Esophagus squamous epithelium (tissue), 5 donors: ENCODE measurements at regions not wholly inside any gene's neighbourhood (a gene's known extent, or its start where the extent isn't known, plus 50 kb on each side); places are given as distances from the start of the nearest gene placed in this dataset.

ENCODE experiments used
- DNase-seq: peaks from one replicate; lab custom pipeline; 2025; lab: John Stamatoyannopoulos, UW
- H3K27ac ChIP-seq, 4 donors: fragments of 200-600 bp; sonication (generic); one replicate each; pipeline ENCODE4 v1.5.1; 2016 to 2019; ENCODE audit warnings: mild to moderate bottlenecking in 1 of 4
- H3K27me3 ChIP-seq, 4 donors: fragments of 200-600 bp; sonication (generic); 1 replicate in 3 of 4; 2 replicates in 1 of 4; pipeline versions ENCODE4 v1.5.1 to v1.6.0; 2017 to 2021; ENCODE audit warnings: antibody characterized with exemption in 1 of 4
- H3K36me3 ChIP-seq, 3 donors: fragments of 200-600 bp; sonication (generic); one replicate each; pipeline ENCODE4 v1.5.1; 2016 to 2019
- H3K4me1 ChIP-seq, 3 donors: fragments of 200-600 bp; sonication (generic); one replicate each; pipeline ENCODE4 v1.5.1; 2017 to 2019
- H3K4me3 ChIP-seq, 4 donors: fragments of 200-600 bp; sonication (generic); 1 replicate in 3 of 4; 2 replicates in 1 of 4; pipeline ENCODE4 v1.5.1; 2016 to 2019; ENCODE audit warnings: mild to moderate bottlenecking in 2 of 4, moderate library complexity in 1 of 4
- H3K9me3 ChIP-seq, 3 donors: fragments of 200-600 bp; sonication (generic); one replicate each; pipeline ENCODE4 v1.5.1; 2016 to 2019
- POLR2A ChIP-seq, 4 donors: fragments of 450-650 bp; IDR thresholded peaks; one replicate each; pipeline ENCODE4 v1.6.1; 2017; ENCODE audit warnings: antibody characterized with exemption in 4 of 4, mild to moderate bottlenecking in 4 of 4, moderate library complexity in 3 of 4
- WGBS, 2 donors: methylation state at CpG; one replicate each; pipeline ENCODE4 v1.1.5; 2018; 5-methylcytosine and 5-hydroxymethylcytosine counted together
- intact Hi-C: fragments of 100-400 bp; cut with DNase I; formaldehyde crosslinking; loops from one replicate; pipeline ENCODE4 v1.15.0; 2022
- TF ChIP-seq, protein P1 (sequence below), 6 experiments: fragments of 450-650 bp in 4 of 6; fragments of 200-600 bp in 2 of 6; sonication (generic) in 2 of 6; IDR thresholded peaks; one replicate each; pipeline ENCODE4 v1.5.1; 2016 to 2019; ENCODE audit warnings: antibody characterized with exemption in 6 of 6, mild to moderate bottlenecking in 4 of 6, moderate library complexity in 4 of 6
- donor health status: DM: yes; HTN: yes; CAD: no.

GRCh38 chr6:21413428-21413827, 180.1 kb upstream of the SOX4 start:
- 60 to 90% methylated on average over 1 of the region's 1 CpG for WGBS, 2 donors
- no peak overlapping the region for H3K27ac ChIP-seq
- H3K4me3 ChIP-seq = no peak overlapping the region
- H3K36me3 ChIP-seq = no peaks in the 10 kb centered on the region
- no peak for DNase-seq
- TF ChIP-seq, protein P1, sequence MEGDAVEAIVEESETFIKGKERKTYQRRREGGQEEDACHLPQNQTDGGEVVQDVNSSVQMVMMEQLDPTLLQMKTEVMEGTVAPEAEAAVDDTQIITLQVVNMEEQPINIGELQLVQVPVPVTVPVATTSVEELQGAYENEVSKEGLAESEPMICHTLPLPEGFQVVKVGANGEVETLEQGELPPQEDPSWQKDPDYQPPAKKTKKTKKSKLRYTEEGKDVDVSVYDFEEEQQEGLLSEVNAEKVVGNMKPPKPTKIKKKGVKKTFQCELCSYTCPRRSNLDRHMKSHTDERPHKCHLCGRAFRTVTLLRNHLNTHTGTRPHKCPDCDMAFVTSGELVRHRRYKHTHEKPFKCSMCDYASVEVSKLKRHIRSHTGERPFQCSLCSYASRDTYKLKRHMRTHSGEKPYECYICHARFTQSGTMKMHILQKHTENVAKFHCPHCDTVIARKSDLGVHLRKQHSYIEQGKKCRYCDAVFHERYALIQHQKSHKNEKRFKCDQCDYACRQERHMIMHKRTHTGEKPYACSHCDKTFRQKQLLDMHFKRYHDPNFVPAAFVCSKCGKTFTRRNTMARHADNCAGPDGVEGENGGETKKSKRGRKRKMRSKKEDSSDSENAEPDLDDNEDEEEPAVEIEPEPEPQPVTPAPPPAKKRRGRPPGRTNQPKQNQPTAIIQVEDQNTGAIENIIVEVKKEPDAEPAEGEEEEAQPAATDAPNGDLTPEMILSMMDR (IDR thresholded peaks at IDR 0.05) = no peak
- no peak for TF ChIP-seq POLR2A (IDR thresholded peaks at IDR 0.05)
- intact Hi-C loops = no loop called here
- peaks cover 0 to 5% (median 0%) of the 10 kb centered on the region in 3 donors for H3K9me3 ChIP-seq
- H3K27me3 ChIP-seq = no peaks in the 10 kb centered on the region
- no peaks in the 10 kb centered on the region for H3K4me1 ChIP-seq

GRCh38 chr6:21414065-21414464, 179.5 kb upstream of the SOX4 start:
- Histone ChIP-seq H3K36me3 (no peaks in the 10 kb centered on the region), H3K9me3 (peaks cover 0 to 5% (median 0%) of the 10 kb centered on the region in 3 donors), H3K4me3 (no peak overlapping the region), H3K4me1 (no peaks in the 10 kb centered on the region), H3K27me3 (no peaks in the 10 kb centered on the region), H3K27ac (no peak overlapping the region)
- TF ChIP-seq, protein P1 (IDR thresholded peaks at IDR 0.05) = no peak
- no peak for TF ChIP-seq POLR2A (IDR thresholded peaks at IDR 0.05)
- intact Hi-C loops = no loop called here
- 65 to 78% methylated on average over 5 of the region's 5 CpGs for WGBS, 2 donors
- DNase-seq = no peak

GRCh38 chr6:21420146-21420878, 173.2 kb upstream of the SOX4 start:
- intact Hi-C loops = no loop called here
- TF ChIP-seq POLR2A (IDR thresholded peaks at IDR 0.05) = no peak
- TF ChIP-seq, protein P1 (IDR thresholded peaks at IDR 0.05) = no peak
- Histone ChIP-seq H3K27ac (no peak overlapping the region), H3K4me3 (no peak overlapping the region), H3K27me3 (no peaks in the 10 kb centered on the region), H3K36me3 (no peaks in the 10 kb centered on the region), H3K4me1 (no peaks in the 10 kb centered on the region), H3K9me3 (no peaks in the 10 kb centered on the region)
- DNase-seq = no peak
- 77 to 81% methylated on average over 3 of the region's 3 CpGs for WGBS, 2 donors

- Histone ChIP-seq H3K36me3 (no peaks in the 10 kb centered on the region), H3K9me3 (no peaks in the 10 kb centered on the region), H3K27ac (no peak overlapping the region), H3K4me3 (no peak overlapping the region), H3K27me3 (no peaks in the 10 kb centered on the region), H3K4me1 (no peaks in the 10 kb centered on the region)
- TF ChIP-seq, protein P1 (IDR thresholded peaks at IDR 0.05) = no peak
- TF ChIP-seq POLR2A (IDR thresholded peaks at IDR 0.05) = no peak
- intact Hi-C loops = no loop called here
- WGBS, 2 donors = 70 to 83% methylated on average over 6 of the region's 6 CpGs
- DNase-seq = no peak
Measured at GRCh38 chr6:21420926-21421325, 172.6 kb upstream of the SOX4 start.

GRCh38 chr6:21423106-21423854, 170.3 kb upstream of the SOX4 start:
- TF ChIP-seq POLR2A (IDR thresholded peaks at IDR 0.05) = no peak
- TF ChIP-seq, protein P1 (IDR thresholded peaks at IDR 0.05) = no peak
- no peak for DNase-seq
- no peaks in the 10 kb centered on the region for H3K36me3 ChIP-seq
- H3K27me3 ChIP-seq = no peaks in the 10 kb centered on the region
- no peaks in the 10 kb centered on the region for H3K4me1 ChIP-seq
- H3K27ac ChIP-seq = no peak overlapping the region
- 55 to 80% methylated on average over 2 of the region's 21 CpGs for WGBS, 2 donors
- intact Hi-C loops = no loop called here
- H3K4me3 ChIP-seq = no peak overlapping the region
- no peaks in the 10 kb centered on the region for H3K9me3 ChIP-seq
